ENCODE measurements at regions not wholly inside any gene's neighbourhood (a gene's known extent, or its start where the extent isn't known, plus 50 kb on each side); places are given as distances from the start of the nearest gene placed in this dataset.

- no peak overlapping the region for H3K4me2 ChIP-seq (ENCODE audit: insufficient read depth, low read length)
- no peaks in the 10 kb centered on the region for H4K20me1 ChIP-seq (replicated peaks; ENCODE audit: control insufficient read depth, extremely low read depth, insufficient read depth, low read length)
- H3K9me3 ChIP-seq (replicated peaks; ENCODE audit: control insufficient read depth, insufficient read depth, low read length), result peaks cover 3% of the 10 kb centered on the region
- BruUV-seq (replicated peaks), result no TSS peak
- no peaks in the 10 kb centered on the region for H3K9me1 ChIP-seq (replicated peaks; ENCODE audit: control insufficient read depth, extremely low read depth, insufficient read depth, low read length)
- TF ChIP-seq FOS (IDR thresholded peaks at IDR 0.05; ENCODE audit: borderline replicate concordance, insufficient read depth, low read length), result no peak
- no peak for TF ChIP-seq POLR2A (IDR thresholded peaks at IDR 0.05; ENCODE audit: low read depth, low read length)
- no peak for TF ChIP-seq CTCF (IDR thresholded peaks at IDR 0.05; ENCODE audit: extremely low read depth in 1 of 2, insufficient read depth in 1 of 2, low read depth in 1 of 2, low read length in 2 of 2)
- TF ChIP-seq MYC (IDR thresholded peaks at IDR 0.05; ENCODE audit: low read depth, low read length), result no peak
- TF ChIP-seq MAX (IDR thresholded peaks at IDR 0.05; ENCODE audit: insufficient read depth, insufficient read length), result no peak
- TF ChIP-seq GATA2 (IDR thresholded peaks at IDR 0.05; ENCODE audit: insufficient read depth, insufficient read length, low read depth, low read length), result no peak
- TF ChIP-seq JUN (IDR thresholded peaks at IDR 0.05; ENCODE audit: borderline replicate concordance, insufficient read depth, insufficient read length, low read depth), result no peak
- TF ChIP-seq EZH2 (IDR thresholded peaks at IDR 0.05; ENCODE audit: borderline replicate concordance, low read depth, low read length, severe bottlenecking), result no peak
- no peak for TF ChIP-seq POLR2AphosphoS5 (IDR thresholded peaks at IDR 0.05; ENCODE audit: insufficient read depth, low read depth, low read length)
- dilution Hi-C loops (cut with MboI; ENCODE audit: extremely low pct_ligation_motif_present, low sequenced_read_pairs), result no loop called here
- CTCF ChIA-PET, result no interaction called here
- H3K4me3 ChIP-seq (replicated peaks in 1 of 3; ENCODE audit: insufficient read depth in 1 of 3, low read depth in 1 of 3, low read length in 3 of 3), result no peak overlapping the region
- H2AFZ ChIP-seq (ENCODE audit: low read depth, low read length), result no peak overlapping the region
- DNase-seq (ENCODE audit: low read depth, low spot score) (no peak), FAIRE-seq (no peak)
- H3K79me2 ChIP-seq (ENCODE audit: control insufficient read depth, insufficient read depth, low read length), result no peaks in the 10 kb centered on the region
- no peaks in the 10 kb centered on the region for H3K27me3 ChIP-seq (ENCODE audit: control insufficient read depth in 2 of 2, insufficient read depth in 2 of 2, low read length in 2 of 2)
- H3K27ac ChIP-seq (ENCODE audit: insufficient read depth, low read depth, low read length), result no peak overlapping the region
- intact Hi-C loops (cut with micrococcal nuclease), result no loop called here
- H3K9ac ChIP-seq (replicated peaks; ENCODE audit: extremely low read depth, insufficient read depth, low read length), result no peak overlapping the region
- POLR2A ChIA-PET, result no interaction called here
- H3K4me1 ChIP-seq (ENCODE audit: control insufficient read depth, extremely low read depth, insufficient read depth, low read length), result no peaks in the 10 kb centered on the region
- H3K36me3 ChIP-seq (ENCODE audit: control insufficient read depth in 2 of 2, extremely low read depth in 1 of 2, insufficient read depth in 2 of 2, low read length in 2 of 2), result no peaks in the 10 kb centered on the region
Observed at GRCh38 chr4:45765521-45765920, 358.3 kb downstream of the GABRG1 start.

Data from endothelial cell of umbilical vein (primary cell).